ENCODE measurements at regions not wholly inside any gene's neighbourhood (a gene's known extent, or its start where the extent isn't known, plus 50 kb on each side); places are given as distances from the start of the nearest gene placed in this dataset.

- DNase-seq (ENCODE audit: low spot score in 2 of 2): no peak
- Mint-ChIP-seq H3K27ac (ENCODE audit: low read depth) (no peak overlapping the region), H3K36me3 (ENCODE audit: insufficient read depth) (no peaks in the 10 kb centered on the region), H3K9me3 (no peaks in the 10 kb centered on the region), H3K27me3 (peaks cover 74% of the 10 kb centered on the region), H3K4me3 (no peak overlapping the region), H3K4me1 (no peaks in the 10 kb centered on the region)
- no peak for ATAC-seq (replicated peaks; ENCODE audit: extremely low read depth, poor library complexity, severe bottlenecking)
These were observed 70.2 kb upstream of the SMIM21 start for GRCh38 chr18:75497576-75498235.

GRCh38 chr18:75496151-75496550 lies 68.6 kb upstream of the SMIM21 start:
- Mint-ChIP-seq H3K27ac (ENCODE audit: low read depth) (no peak overlapping the region), H3K27me3 (peaks cover 81% of the 10 kb centered on the region), H3K9me3 (no peaks in the 10 kb centered on the region), H3K4me3 (no peak overlapping the region), H3K4me1 (no peaks in the 10 kb centered on the region), H3K36me3 (ENCODE audit: insufficient read depth) (no peaks in the 10 kb centered on the region)
- DNase-seq (ENCODE audit: low spot score in 2 of 2): no peak
- ATAC-seq (replicated peaks; ENCODE audit: extremely low read depth, poor library complexity, severe bottlenecking): no peak

GRCh38 chr18:75492852-75493251 lies 65.3 kb upstream of the SMIM21 start:
- H3K27ac Mint-ChIP-seq (ENCODE audit: low read depth): no peak overlapping the region
- no peaks in the 10 kb centered on the region for H3K36me3 Mint-ChIP-seq (ENCODE audit: insufficient read depth)
- no peak for DNase-seq (ENCODE audit: low spot score in 2 of 2)
- no peak overlapping the region for H3K4me3 Mint-ChIP-seq
- no peaks in the 10 kb centered on the region for H3K9me3 Mint-ChIP-seq
- peaks cover 81% of the 10 kb centered on the region for H3K27me3 Mint-ChIP-seq
- no peaks in the 10 kb centered on the region for H3K4me1 Mint-ChIP-seq
- no peak for ATAC-seq (replicated peaks; ENCODE audit: extremely low read depth, poor library complexity, severe bottlenecking)

GRCh38 chr18:75491361-75491760 lies 63.9 kb upstream of the SMIM21 start:
- no peak for ATAC-seq (replicated peaks; ENCODE audit: extremely low read depth, poor library complexity, severe bottlenecking)
- Mint-ChIP-seq H3K4me1 (no peaks in the 10 kb centered on the region), H3K4me3 (no peak overlapping the region), H3K36me3 (ENCODE audit: insufficient read depth) (no peaks in the 10 kb centered on the region), H3K27ac (ENCODE audit: low read depth) (no peak overlapping the region), H3K27me3 (peaks cover 81% of the 10 kb centered on the region), H3K9me3 (no peaks in the 10 kb centered on the region)
- no peak for DNase-seq (ENCODE audit: low spot score in 2 of 2)

GRCh38 chr18:75489493-75490190 lies 62.1 kb upstream of the SMIM21 start:
- no peak overlapping the region for H3K27ac Mint-ChIP-seq (ENCODE audit: low read depth)
- ATAC-seq (replicated peaks; ENCODE audit: extremely low read depth, poor library complexity, severe bottlenecking) (no peak), DNase-seq (ENCODE audit: low spot score in 2 of 2) (no peak)
- H3K4me3 Mint-ChIP-seq: no peak overlapping the region
- no peaks in the 10 kb centered on the region for H3K4me1 Mint-ChIP-seq
- H3K27me3 Mint-ChIP-seq: peaks cover 81% of the 10 kb centered on the region
- no peaks in the 10 kb centered on the region for H3K36me3 Mint-ChIP-seq (ENCODE audit: insufficient read depth)
- no peaks in the 10 kb centered on the region for H3K9me3 Mint-ChIP-seq

GRCh38 chr18:75483662-75484061 lies 56.2 kb upstream of the SMIM21 start:
- Mint-ChIP-seq H3K27me3 (peaks cover 71% of the 10 kb centered on the region), H3K9me3 (no peaks in the 10 kb centered on the region), H3K36me3 (ENCODE audit: insufficient read depth) (peaks cover 2% of the 10 kb centered on the region), H3K4me3 (no peak overlapping the region), H3K27ac (ENCODE audit: low read depth) (no peak overlapping the region), H3K4me1 (peaks cover 5% of the 10 kb centered on the region)
- DNase-seq (ENCODE audit: low spot score in 2 of 2): no peak
- no peak for ATAC-seq (replicated peaks; ENCODE audit: extremely low read depth, poor library complexity, severe bottlenecking)

- no peak overlapping the region for H3K4me3 Mint-ChIP-seq
- no peak overlapping the region for H3K27ac Mint-ChIP-seq (ENCODE audit: low read depth)
- peaks cover 63% of the 10 kb centered on the region for H3K27me3 Mint-ChIP-seq
- H3K36me3 Mint-ChIP-seq (ENCODE audit: insufficient read depth): peaks cover 2% of the 10 kb centered on the region
- peaks cover 5% of the 10 kb centered on the region for H3K4me1 Mint-ChIP-seq
- DNase-seq (ENCODE audit: low spot score in 2 of 2): no peak
- H3K9me3 Mint-ChIP-seq: no peaks in the 10 kb centered on the region
- no peak for ATAC-seq (replicated peaks; ENCODE audit: extremely low read depth, poor library complexity, severe bottlenecking)
These were observed 55.4 kb upstream of the SMIM21 start for GRCh38 chr18:75482880-75483279.

GRCh38 chr18:75480487-75480886 lies 53.0 kb upstream of the SMIM21 start:
- DNase-seq (ENCODE audit: low spot score in 2 of 2): no peak
- H3K27me3 Mint-ChIP-seq: peaks cover 39% of the 10 kb centered on the region
- no peaks in the 10 kb centered on the region for H3K9me3 Mint-ChIP-seq
- peaks cover 5% of the 10 kb centered on the region for H3K4me1 Mint-ChIP-seq
- no peak overlapping the region for H3K4me3 Mint-ChIP-seq
- H3K36me3 Mint-ChIP-seq (ENCODE audit: insufficient read depth): peaks cover 2% of the 10 kb centered on the region
- H3K27ac Mint-ChIP-seq (ENCODE audit: low read depth): no peak overlapping the region
- ATAC-seq (replicated peaks; ENCODE audit: extremely low read depth, poor library complexity, severe bottlenecking): no peak

- DNase-seq (ENCODE audit: low spot score in 2 of 2) (no peak), ATAC-seq (replicated peaks; ENCODE audit: extremely low read depth, poor library complexity, severe bottlenecking) (peak; percentile 58)
These were observed 51.7 kb upstream of the SMIM21 start for GRCh38 chr18:75478996-75479880.

GRCh38 chr18:75477900-75478299 lies 50.4 kb upstream of the SMIM21 start:
- peaks cover 18% of the 10 kb centered on the region for H3K27me3 Mint-ChIP-seq
- peak overlapping the region; percentile 11 for H3K27ac Mint-ChIP-seq (ENCODE audit: low read depth)
- H3K36me3 Mint-ChIP-seq (ENCODE audit: insufficient read depth): peaks cover under 1% of the 10 kb centered on the region
- no peak overlapping the region for H3K4me3 Mint-ChIP-seq
- H3K9me3 Mint-ChIP-seq: no peaks in the 10 kb centered on the region
- no peak for DNase-seq (ENCODE audit: low spot score in 2 of 2)
- ATAC-seq (replicated peaks; ENCODE audit: extremely low read depth, poor library complexity, severe bottlenecking): no peak
- H3K4me1 Mint-ChIP-seq: peaks cover 5% of the 10 kb centered on the region

More at GRCh38 chr18:75478996-75479880, 51.7 kb upstream of the SMIM21 start:
- Mint-ChIP-seq H3K36me3 (ENCODE audit: insufficient read depth) (peaks cover 2% of the 10 kb centered on the region), H3K9me3 (no peaks in the 10 kb centered on the region), H3K27me3 (peaks cover 27% of the 10 kb centered on the region), H3K27ac (ENCODE audit: low read depth) (no peak overlapping the region), H3K4me1 (peaks cover 5% of the 10 kb centered on the region), H3K4me3 (no peak overlapping the region)
